Ramos (cell line): ENCODE measurements at regions not wholly inside any gene's neighbourhood (a gene's known extent, or its start where the extent isn't known, plus 50 kb on each side); places are given as distances from the start of the nearest gene placed in this dataset.

Experiments used
- in situ Hi-C: fragments of 300-500 bp; cut with MboI; formaldehyde crosslinking; loops from one replicate; pipeline ENCODE4 v1.14.3; 2022; ENCODE audit warnings: low sequenced_read_pairs; ENCODE audit not compliant: unreplicated experiment

DNA sequence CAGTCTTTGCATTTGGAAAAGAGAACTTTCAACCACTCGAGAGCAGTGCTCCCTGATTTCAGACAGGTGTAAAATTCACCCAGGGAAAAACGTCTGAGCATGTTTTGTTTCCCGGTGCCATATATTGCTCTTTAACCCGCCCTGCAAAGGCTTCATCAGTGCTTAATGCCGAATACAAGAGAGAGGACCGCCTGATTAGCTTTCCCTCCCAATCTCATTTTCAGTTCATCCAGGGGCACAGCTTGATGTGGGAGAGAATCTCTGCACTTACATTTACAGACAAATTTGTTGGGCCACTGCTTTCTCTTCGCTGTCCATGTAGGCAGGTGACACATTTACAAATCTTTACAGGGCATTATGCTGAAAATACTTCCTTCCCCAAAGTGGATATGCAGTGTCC, 499.1 kb downstream of the LIG4 start:
- in situ Hi-C loops: no loop called here

- in situ Hi-C loops: no loop called here
These were observed 499.8 kb downstream of the LIG4 start for GRCh38 chr13:107715496-107715895.

DNA sequence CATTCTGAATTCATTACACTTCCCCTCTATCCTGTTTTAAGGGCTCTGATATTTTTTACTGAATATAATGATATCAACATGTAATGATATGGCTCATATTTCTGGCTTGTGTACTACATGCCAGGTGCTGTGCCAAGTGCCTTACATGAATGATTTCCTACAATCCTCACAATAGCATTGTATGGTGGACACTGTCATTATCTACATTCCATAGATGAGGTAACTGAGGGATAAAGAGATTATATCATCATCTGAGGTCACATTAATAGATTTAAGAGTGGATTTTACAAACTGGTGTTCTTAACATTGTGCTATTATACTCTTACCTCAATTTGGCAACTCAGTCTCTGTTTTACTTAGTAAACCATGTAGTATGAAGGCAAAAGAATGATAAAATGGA, 502.0 kb downstream of the LIG4 start:
- in situ Hi-C loops: no loop called here

GRCh38 chr13:107712145-107712860, 503.0 kb downstream of the LIG4 start:
- in situ Hi-C loops: no loop called here

- in situ Hi-C loops: no loop called here
These were observed 525.2 kb downstream of the LIG4 start for GRCh38 chr13:107690181-107690580.

- in situ Hi-C loops: no loop called here
These were observed 529.5 kb downstream of the LIG4 start for GRCh38 chr13:107685876-107686275.

DNA sequence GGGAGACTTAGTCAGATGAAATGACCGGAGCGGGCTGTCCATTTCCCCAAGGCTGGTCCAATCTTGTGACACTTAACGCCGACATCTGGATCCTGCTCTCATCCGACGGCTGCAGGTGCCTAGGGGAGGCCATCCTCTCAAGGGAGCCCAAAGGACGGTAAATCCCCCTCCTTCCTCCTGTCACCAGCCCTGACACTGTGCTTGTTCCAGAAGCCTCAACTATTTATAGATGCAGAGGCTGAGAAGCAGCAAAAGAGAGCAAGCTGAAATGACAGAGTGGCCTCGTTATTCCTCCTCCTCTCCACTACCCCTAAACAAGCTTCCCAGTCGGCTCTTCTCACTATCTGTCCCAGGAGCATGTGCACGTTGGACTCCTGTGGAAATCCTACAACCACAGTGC, 533.7 kb downstream of the LIG4 start:
- in situ Hi-C loops: no loop called here

DNA sequence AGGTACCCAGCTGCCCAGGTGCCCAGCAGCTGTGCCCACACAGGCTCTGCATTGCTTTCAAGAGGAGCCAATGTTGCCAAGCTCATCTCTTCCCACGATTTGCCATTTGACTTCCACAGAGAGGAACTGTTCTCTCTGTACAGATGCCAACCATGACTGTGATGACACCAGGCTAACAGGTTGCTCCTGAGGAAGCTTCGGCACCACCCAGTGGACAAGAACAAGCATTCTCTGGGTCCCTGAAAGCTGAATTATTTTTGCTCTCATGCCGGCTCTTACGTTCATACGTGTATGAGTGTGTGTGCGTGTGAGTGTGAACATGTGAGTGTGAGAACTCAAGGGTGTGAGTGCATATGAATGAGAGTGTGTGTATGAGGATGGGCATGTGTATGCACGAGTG, 535.2 kb downstream of the LIG4 start:
- in situ Hi-C loops: no loop called here

- in situ Hi-C loops: no loop called here
These were observed 537.2 kb downstream of the LIG4 start for GRCh38 chr13:107678075-107678689.

DNA sequence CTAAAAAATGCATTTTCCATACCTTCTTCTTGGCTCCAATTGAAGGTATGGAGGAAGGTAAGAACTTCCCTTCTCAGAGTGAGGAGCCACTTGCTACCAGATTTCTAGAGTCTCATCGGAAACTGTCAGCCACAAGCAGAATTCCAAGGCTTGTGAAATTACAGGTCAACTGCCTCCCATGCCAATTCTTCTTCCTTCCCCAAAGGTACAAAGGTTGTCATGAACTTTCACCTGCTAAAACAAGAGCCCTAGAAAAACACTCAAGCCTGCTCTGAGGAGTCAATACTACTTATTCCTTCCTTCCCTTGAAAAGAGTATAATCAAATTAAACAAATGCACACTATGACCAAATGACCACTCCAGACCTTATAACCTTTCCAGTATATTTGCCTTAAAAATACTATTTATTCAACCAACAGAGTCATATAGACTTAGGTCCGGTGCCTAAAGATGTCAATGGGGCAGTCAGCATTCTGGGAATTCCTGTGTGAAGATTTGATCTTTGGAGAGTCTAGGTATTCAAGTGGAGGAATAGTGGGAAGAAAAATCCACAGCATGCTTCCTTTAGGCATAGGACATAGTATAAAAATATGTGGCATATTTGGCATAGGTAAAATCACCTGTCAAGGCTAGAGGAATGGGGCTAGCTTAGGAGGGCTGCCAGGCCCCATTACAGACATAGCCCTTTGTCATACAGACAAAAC, 539.3 kb downstream of the LIG4 start:
- in situ Hi-C loops: no loop called here

- in situ Hi-C loops: no loop called here
These were observed 545.8 kb downstream of the LIG4 start for GRCh38 chr13:107669391-107669993.

DNA sequence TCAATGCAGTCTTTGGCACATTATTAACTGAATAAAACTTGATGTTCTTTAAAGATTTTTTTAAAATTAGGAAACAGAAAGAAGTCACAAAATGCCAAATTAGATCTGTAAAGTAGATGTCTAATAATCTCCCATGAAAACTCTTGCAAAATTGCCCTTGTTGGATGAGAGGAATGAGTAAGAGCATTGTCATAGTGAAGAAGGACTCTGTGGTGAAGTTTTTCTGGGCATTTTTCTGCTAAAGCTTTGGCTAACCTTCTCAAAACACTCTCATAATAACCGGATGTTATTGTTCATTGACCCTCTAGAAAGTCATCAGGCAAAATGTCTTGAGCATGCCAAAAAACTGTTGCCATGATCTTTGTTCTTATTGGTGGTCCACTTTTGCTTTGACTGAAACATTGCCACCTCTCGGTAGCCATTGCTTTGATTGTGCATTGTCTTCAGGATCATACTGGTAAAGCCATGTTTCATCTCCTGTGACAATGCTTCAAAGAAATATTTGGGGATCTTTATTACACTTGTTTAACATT, 549.3 kb downstream of the LIG4 start:
- in situ Hi-C loops: no loop called here

- in situ Hi-C loops: no loop called here
These were observed 565.1 kb downstream of the LIG4 start for GRCh38 chr13:107650081-107650701.

DNA sequence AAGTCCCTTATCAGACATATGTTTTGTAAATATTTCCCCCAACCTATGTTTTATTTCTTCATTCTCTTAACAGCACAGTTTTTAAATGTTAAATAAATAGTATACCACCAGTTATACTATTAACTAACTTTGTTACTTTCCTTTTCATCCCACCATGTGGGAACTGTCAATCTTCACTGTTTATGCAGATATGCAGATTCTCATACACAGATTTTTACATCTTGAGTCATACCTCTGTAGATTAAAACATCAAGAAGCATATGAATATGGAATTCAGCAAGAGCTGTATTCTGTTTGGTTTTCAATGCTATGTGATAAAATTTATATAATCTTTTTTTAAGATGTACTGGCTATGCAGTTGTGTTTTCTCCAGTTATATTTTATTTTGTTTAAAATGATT, 566.3 kb downstream of the LIG4 start:
- in situ Hi-C loops: no loop called here

- in situ Hi-C loops: no loop called here
These were observed 571.2 kb downstream of the LIG4 start for GRCh38 chr13:107644136-107644535.

- in situ Hi-C loops: no loop called here
These were observed 571.7 kb downstream of the LIG4 start for GRCh38 chr13:107643615-107644014.

DNA sequence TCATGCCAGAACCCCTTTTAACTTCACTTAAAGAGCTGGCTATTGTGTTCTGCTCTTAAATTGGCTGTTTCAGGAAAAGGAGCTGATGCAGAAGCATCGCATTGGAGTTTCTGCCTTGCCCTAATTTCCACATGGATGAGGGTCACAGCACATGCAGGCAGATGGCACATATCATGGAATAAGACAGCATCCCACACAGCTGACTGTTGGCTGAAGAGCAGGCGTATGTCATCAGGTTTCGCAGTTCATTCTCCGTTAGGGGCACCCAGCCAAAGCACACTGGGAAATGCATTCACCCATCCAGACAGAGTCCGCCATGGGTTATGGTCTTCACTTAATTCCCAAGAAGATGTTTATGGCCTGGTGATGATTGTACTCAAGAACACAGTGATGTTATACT, 572.5 kb downstream of the LIG4 start:
- in situ Hi-C loops: no loop called here

GRCh38 chr13:107641574-107641973, 573.8 kb downstream of the LIG4 start:
- in situ Hi-C loops: no loop called here

DNA sequence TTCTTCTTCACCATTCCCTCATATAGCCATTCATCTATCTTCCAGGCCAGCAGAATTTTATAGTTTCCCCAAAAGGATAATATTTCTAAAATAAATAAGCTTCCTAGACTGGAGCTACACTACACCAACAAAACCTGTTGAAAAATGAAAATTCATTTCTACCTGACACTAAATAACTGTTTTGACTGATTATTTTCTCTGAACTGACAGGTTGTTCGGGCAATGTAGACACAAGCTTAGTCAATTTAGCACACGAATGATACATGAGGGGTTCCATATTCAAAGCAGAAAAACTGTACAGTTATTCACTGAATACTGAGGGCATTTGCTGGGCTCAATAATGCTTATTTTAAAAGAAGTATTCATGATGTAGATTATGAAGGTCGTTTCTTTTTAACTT, 589.7 kb downstream of the LIG4 start:
- in situ Hi-C loops: no loop called here

DNA sequence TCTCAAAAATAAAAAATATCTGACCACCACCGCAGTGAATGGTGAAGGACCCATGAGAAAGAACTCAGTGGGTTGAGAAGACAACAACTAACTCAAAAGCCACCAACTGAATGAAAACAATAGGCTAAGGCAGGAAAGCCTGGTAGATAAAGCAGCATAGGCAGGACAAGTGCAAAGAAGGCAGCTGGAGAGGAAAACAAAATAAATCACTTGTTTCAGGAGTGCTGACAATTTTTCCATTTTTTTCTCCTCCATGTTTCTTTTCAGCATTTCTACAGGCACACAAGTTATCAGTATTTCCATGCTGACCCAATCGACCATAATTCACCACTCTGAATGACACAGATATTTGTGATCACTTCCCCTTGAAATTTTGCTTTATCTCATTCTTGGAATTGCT, 597.8 kb downstream of the LIG4 start:
- in situ Hi-C loops: no loop called here

- in situ Hi-C loops: no loop called here
These were observed 603.0 kb downstream of the LIG4 start for GRCh38 chr13:107612376-107612775.
